ENCODE measurements at regions not wholly inside any gene's neighbourhood (a gene's known extent, or its start where the extent isn't known, plus 50 kb on each side); places are given as distances from the start of the nearest gene placed in this dataset.

- Histone ChIP-seq H3K4me1 (peaks cover 6% of the 10 kb centered on the region; the same call in 1 of the 3 replicates), H3K9me3 (no peaks in the 10 kb centered on the region), H3K4me2 (no peak overlapping the region), H3K4me3 (no peak overlapping the region), H3K27ac (no peak overlapping the region)
- POLR2A ChIA-PET: no interaction called here
- TF ChIP-seq FOSB (CRISPR knock-in tag; IDR thresholded peaks at IDR 0.05): no peak
- TF ChIP-seq, protein P1, sequence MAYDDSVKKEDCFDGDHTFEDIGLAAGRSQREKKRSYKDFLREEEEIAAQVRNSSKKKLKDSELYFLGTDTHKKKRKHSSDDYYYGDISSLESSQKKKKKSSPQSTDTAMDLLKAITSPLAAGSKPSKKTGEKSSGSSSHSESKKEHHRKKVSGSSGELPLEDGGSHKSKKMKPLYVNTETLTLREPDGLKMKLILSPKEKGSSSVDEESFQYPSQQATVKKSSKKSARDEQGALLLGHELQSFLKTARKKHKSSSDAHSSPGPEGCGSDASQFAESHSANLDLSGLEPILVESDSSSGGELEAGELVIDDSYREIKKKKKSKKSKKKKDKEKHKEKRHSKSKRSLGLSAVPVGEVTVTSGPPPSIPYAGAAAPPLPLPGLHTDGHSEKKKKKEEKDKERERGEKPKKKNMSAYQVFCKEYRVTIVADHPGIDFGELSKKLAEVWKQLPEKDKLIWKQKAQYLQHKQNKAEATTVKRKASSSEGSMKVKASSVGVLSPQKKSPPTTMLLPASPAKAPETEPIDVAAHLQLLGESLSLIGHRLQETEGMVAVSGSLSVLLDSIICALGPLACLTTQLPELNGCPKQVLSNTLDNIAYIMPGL (CRISPR knock-in tag; IDR thresholded peaks at IDR 0.05; ENCODE audit: borderline replicate concordance): no peak
- TF ChIP-seq HDAC2 (IDR thresholded peaks at IDR 0.05): no peak
- no peak for TF ChIP-seq CHD4 (IDR thresholded peaks at IDR 0.05; ENCODE audit: borderline replicate concordance)
- TF ChIP-seq MAZ (IDR thresholded peaks at IDR 0.05; ENCODE audit: borderline replicate concordance, low read depth, low read length): no peak
- TF ChIP-seq CHD2 (IDR thresholded peaks at IDR 0.05; ENCODE audit: low read length, partially characterized antibody): no peak
- no peak for TF ChIP-seq RFX5 (IDR thresholded peaks at IDR 0.05)
- no peak for TF ChIP-seq USF2 (IDR thresholded peaks at IDR 0.05)
- TF ChIP-seq KDM1A (IDR thresholded peaks at IDR 0.05; ENCODE audit: low read depth): no peak
- no peak for TF ChIP-seq EHMT2 (IDR thresholded peaks at IDR 0.05; ENCODE audit: low read depth)
- TF ChIP-seq MYC (IDR thresholded peaks at IDR 0.05; ENCODE audit: borderline replicate concordance, low read length): no peak
- TF ChIP-seq RCOR1 (IDR thresholded peaks at IDR 0.05; ENCODE audit: low read depth, low read length): no peak
- TF ChIP-seq KDM5A (IDR thresholded peaks at IDR 0.05): no peak
- TF ChIP-seq, protein P2, sequence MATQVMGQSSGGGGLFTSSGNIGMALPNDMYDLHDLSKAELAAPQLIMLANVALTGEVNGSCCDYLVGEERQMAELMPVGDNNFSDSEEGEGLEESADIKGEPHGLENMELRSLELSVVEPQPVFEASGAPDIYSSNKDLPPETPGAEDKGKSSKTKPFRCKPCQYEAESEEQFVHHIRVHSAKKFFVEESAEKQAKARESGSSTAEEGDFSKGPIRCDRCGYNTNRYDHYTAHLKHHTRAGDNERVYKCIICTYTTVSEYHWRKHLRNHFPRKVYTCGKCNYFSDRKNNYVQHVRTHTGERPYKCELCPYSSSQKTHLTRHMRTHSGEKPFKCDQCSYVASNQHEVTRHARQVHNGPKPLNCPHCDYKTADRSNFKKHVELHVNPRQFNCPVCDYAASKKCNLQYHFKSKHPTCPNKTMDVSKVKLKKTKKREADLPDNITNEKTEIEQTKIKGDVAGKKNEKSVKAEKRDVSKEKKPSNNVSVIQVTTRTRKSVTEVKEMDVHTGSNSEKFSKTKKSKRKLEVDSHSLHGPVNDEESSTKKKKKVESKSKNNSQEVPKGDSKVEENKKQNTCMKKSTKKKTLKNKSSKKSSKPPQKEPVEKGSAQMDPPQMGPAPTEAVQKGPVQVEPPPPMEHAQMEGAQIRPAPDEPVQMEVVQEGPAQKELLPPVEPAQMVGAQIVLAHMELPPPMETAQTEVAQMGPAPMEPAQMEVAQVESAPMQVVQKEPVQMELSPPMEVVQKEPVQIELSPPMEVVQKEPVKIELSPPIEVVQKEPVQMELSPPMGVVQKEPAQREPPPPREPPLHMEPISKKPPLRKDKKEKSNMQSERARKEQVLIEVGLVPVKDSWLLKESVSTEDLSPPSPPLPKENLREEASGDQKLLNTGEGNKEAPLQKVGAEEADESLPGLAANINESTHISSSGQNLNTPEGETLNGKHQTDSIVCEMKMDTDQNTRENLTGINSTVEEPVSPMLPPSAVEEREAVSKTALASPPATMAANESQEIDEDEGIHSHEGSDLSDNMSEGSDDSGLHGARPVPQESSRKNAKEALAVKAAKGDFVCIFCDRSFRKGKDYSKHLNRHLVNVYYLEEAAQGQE (IDR thresholded peaks at IDR 0.05): no peak
- TF ChIP-seq ZSCAN20 (CRISPR knock-in tag; IDR thresholded peaks at IDR 0.05): no peak
- TF ChIP-seq BHLHE40 (IDR thresholded peaks at IDR 0.05; ENCODE audit: low read depth, low read length): no peak
- TF ChIP-seq ZFP36 (IDR thresholded peaks at IDR 0.05; ENCODE audit: borderline replicate concordance, partially characterized antibody): no peak
- CTCF ChIA-PET: interaction anchor here (1.6 kb wide), 1 partner anchor 65 kb away, joined by 3 read pairs; no protein-coding TSS in a partner anchor
- WGBS (ENCODE audit: missing lambda C conversion rate): 64% methylated on average over 2 of the region's 2 CpGs
- DNase-seq (ENCODE audit: low read depth in 1 of 2, low spot score in 1 of 2) (no peak), ATAC-seq (no peak), FAIRE-seq (no peak)
Observed at GRCh38 chr14:85464135-85464895, 65.6 kb upstream of the FLRT2 start.

- ATAC-seq: peak in 1 of 2 experiments; percentile 41; a peak in 2 of 6 replicates
- TF ChIP-seq, protein P2 (IDR thresholded peaks at IDR 0.05): no peak
- TF ChIP-seq ESRRA (IDR thresholded peaks at IDR 0.05; ENCODE audit: borderline replicate concordance, low read length) (no peak), MAZ (IDR thresholded peaks at IDR 0.05; ENCODE audit: borderline replicate concordance, low read depth, low read length) (no peak), CHD4 (IDR thresholded peaks at IDR 0.05; ENCODE audit: borderline replicate concordance) (no peak), CBX2 (IDR thresholded peaks at IDR 0.05; ENCODE audit: borderline replicate concordance, low read depth) (no peak), POLR2AphosphoS2 (conservative IDR thresholded peaks at IDR 0.05; ENCODE audit: low read length) (no peak), RNF2 (IDR thresholded peaks at IDR 0.05; ENCODE audit: borderline replicate concordance, low read depth) (no peak)
- TF ChIP-seq, protein P3, sequence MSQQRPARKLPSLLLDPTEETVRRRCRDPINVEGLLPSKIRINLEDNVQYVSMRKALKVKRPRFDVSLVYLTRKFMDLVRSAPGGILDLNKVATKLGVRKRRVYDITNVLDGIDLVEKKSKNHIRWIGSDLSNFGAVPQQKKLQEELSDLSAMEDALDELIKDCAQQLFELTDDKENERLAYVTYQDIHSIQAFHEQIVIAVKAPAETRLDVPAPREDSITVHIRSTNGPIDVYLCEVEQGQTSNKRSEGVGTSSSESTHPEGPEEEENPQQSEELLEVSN (IDR thresholded peaks at IDR 0.05; ENCODE audit: borderline replicate concordance, low read depth): no peak
- no peak for FAIRE-seq
- no peaks in the 10 kb centered on the region for H3K9me3 ChIP-seq
- H3K4me3 ChIP-seq: no peak overlapping the region
- ChIA-PET CTCF (no interaction called here), POLR2A (no interaction called here)
- DNase-seq (ENCODE audit: low read depth in 1 of 2, low spot score in 1 of 2): peak in 1 of 2 experiments; percentile 25
- no peak overlapping the region for H3K4me2 ChIP-seq
- peaks cover 22% of the 10 kb centered on the region for H3K4me1 ChIP-seq
- no peak overlapping the region for H3K27ac ChIP-seq
- 36% methylated on average over 3 of the region's 3 CpGs for WGBS (ENCODE audit: missing lambda C conversion rate)
Observed at GRCh38 chr14:85466678-85467077, 63.3 kb upstream of the FLRT2 start.
